ENCODE measurements at regions not wholly inside any gene's neighbourhood (a gene's known extent, or its start where the extent isn't known, plus 50 kb on each side); places are given as distances from the start of the nearest gene placed in this dataset.

GRCh38 chr16:5693426-5693825 is 595.8 kb upstream of the EEF2KMT start:
- TF ChIP-seq LEF1 (IDR thresholded peaks at IDR 0.05; ENCODE audit: borderline replicate concordance) (no peak), SP1 (IDR thresholded peaks at IDR 0.05) (no peak), TARDBP (IDR thresholded peaks at IDR 0.05) (no peak), CTBP1 (IDR thresholded peaks at IDR 0.05; ENCODE audit: borderline replicate concordance) (no peak)
